ENCODE measurements at regions not wholly inside any gene's neighbourhood (a gene's known extent, or its start where the extent isn't known, plus 50 kb on each side); places are given as distances from the start of the nearest gene placed in this dataset.
"Not testable (repeated sequence)": the region's sequence is repeated elsewhere in the genome, so short reads cannot be mapped to it uniquely, and the experiment has no call there.

DNA sequence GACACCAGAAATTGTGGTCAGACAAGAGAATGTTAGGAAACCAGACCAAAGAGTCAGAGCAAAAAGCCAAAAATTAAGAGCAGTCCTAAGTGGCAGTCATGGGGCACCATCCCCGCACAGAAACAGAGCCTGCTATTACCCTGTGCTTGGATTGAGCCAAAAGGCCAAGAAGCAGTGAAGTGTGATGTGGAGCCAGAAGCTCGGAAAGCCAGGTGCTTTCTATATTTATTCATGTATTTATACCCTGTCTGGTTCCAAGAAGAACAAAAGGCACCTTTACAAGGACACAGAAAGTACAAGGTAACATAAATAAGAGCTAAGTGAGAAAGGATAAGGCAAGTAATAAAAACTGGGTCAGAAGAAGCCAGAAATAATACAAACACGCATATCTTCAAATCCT is 336.2 kb upstream of the CNR1 start:
- H2AFZ ChIP-seq = no peak overlapping the region

DNA sequence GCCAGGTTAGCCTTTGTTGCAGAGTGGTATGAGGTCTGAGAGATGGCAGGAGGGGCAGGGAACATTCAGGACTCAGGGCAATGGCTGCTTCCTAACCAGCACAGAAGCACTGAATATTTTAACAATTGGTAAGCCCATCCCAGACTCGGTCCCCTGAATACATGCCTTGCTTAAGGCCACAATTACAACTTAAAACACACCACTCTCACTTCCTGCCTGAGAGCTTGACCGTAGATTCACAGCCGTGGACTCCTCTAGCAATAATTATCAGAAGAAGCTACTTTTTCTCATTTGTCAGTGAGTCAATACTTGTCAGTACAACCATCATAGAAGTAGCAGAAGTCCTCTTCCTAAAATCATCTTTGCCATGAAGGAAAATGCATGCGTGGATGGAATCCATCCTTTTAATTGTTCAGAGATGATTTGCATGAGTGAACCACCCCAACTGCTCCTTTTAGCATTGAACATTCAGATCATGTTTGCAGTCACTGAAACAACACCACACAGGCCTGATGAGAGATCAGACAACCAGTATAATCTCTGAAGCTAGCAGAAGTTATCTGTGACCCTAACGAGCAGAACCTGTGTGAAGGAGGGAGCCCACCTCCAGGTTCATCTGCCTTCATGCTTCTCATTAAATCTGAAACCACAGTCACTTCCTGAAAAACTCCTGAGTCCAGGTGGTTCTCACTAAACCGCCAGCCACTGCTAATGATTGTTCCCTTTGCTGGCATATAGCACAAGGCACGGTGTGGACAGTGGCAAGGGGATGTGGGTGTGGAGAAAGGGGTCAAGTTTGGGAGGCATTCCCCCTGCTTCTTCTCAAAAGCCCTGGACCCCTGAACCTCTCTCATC is 333.9 kb upstream of the CNR1 start:
- Histone ChIP-seq H3K9me3 (ENCODE audit: low read depth) (no peaks in the 10 kb centered on the region), H3K4me2 (no peak overlapping the region)
- no peak for DNase-seq (ENCODE audit: low spot score)

More for the DNA sequence above, 336.2 kb upstream of the CNR1 start:
- Histone ChIP-seq H4K20me1 (ENCODE audit: insufficient read depth, poor library complexity, severe bottlenecking) (no peaks in the 10 kb centered on the region), H3K4me2 (no peak overlapping the region), H3K9me2 (replicated peaks; ENCODE audit: insufficient read depth) (no peaks in the 10 kb centered on the region), H3K4me3 (no peak overlapping the region), H3K27ac (peak overlapping the region; percentile 62), H3K36me3 (replicated peaks; ENCODE audit: insufficient read depth, low read depth) (no peaks in the 10 kb centered on the region), H3K9me3 (ENCODE audit: low read depth) (no peaks in the 10 kb centered on the region), H3K79me2 (no peaks in the 10 kb centered on the region), H3K4me1 (ENCODE audit: insufficient read depth) (no peaks in the 10 kb centered on the region), H3K27me3 (no peaks in the 10 kb centered on the region)
- DNase-seq (ENCODE audit: low spot score) = no peak
- WGBS (ENCODE audit: low lambda C conversion rate, missing lambda C conversion rate) = 49% methylated on average over 3 of the region's 3 CpGs
- TF ChIP-seq EZH2 (IDR thresholded peaks at IDR 0.05; ENCODE audit: borderline replicate concordance) = no peak
- TF ChIP-seq CTCF (IDR thresholded peaks at IDR 0.05; ENCODE audit: poor library complexity) = no peak
- TF ChIP-seq EZH2phosphoT487 (IDR thresholded peaks at IDR 0.05; ENCODE audit: low read depth, severe bottlenecking, unreplicated experiment) = no peak

DNA sequence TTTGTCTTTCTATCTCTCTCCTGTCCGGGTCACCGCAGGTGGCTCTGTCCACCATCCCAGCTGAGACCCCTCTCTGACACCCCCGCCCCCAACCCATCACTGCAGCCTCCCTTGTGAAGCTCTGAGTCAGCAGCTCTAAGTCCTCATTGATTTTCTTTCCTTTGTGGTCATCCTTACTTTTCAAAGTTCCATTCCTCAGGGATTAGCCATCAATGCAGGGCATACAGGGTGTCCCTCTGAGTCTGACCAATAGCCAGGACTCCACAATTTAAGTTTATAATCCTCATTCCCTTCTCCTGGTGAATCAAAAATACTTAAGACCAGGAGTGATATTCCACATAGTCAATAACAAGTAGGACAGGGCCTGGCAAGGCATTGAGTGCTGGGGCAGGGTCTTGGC is 333.3 kb upstream of the CNR1 start:
- WGBS (ENCODE audit: low lambda C conversion rate, missing lambda C conversion rate) = 94% methylated on average over 3 of the region's 3 CpGs
- no peak overlapping the region for H3K4me2 ChIP-seq
- H3K36me3 ChIP-seq (replicated peaks; ENCODE audit: insufficient read depth, low read depth) = no peaks in the 10 kb centered on the region
- TF ChIP-seq EZH2 (IDR thresholded peaks at IDR 0.05; ENCODE audit: borderline replicate concordance) = no peak
- no peak for TF ChIP-seq CTCF (IDR thresholded peaks at IDR 0.05; ENCODE audit: poor library complexity)
- TF ChIP-seq EZH2phosphoT487 (IDR thresholded peaks at IDR 0.05; ENCODE audit: low read depth, severe bottlenecking, unreplicated experiment) = no peak
- no peak overlapping the region for H3K4me3 ChIP-seq
- H2AFZ ChIP-seq = no peak overlapping the region
- no peak for DNase-seq (ENCODE audit: low spot score)
- H3K4me1 ChIP-seq (ENCODE audit: insufficient read depth) = no peaks in the 10 kb centered on the region
- no peaks in the 10 kb centered on the region for H3K79me2 ChIP-seq
- no peak overlapping the region for H3K27ac ChIP-seq
- H3K9me3 ChIP-seq (ENCODE audit: low read depth) = no peaks in the 10 kb centered on the region
- no peaks in the 10 kb centered on the region for H3K9me2 ChIP-seq (replicated peaks; ENCODE audit: insufficient read depth)
- no peaks in the 10 kb centered on the region for H3K27me3 ChIP-seq
- no peaks in the 10 kb centered on the region for H4K20me1 ChIP-seq (ENCODE audit: insufficient read depth, poor library complexity, severe bottlenecking)

More for the DNA sequence above, 333.9 kb upstream of the CNR1 start:
- Histone ChIP-seq H3K4me3 (no peak overlapping the region), H3K79me2 (no peaks in the 10 kb centered on the region), H4K20me1 (ENCODE audit: insufficient read depth, poor library complexity, severe bottlenecking) (no peaks in the 10 kb centered on the region), H2AFZ (no peak overlapping the region), H3K27ac (no peak overlapping the region), H3K4me1 (ENCODE audit: insufficient read depth) (no peaks in the 10 kb centered on the region), H3K36me3 (replicated peaks; ENCODE audit: insufficient read depth, low read depth) (no peaks in the 10 kb centered on the region), H3K27me3 (no peaks in the 10 kb centered on the region), H3K9me2 (replicated peaks; ENCODE audit: insufficient read depth) (no peaks in the 10 kb centered on the region)
- TF ChIP-seq EZH2 (IDR thresholded peaks at IDR 0.05; ENCODE audit: borderline replicate concordance) (no peak), CTCF (IDR thresholded peaks at IDR 0.05; ENCODE audit: poor library complexity) (no peak), EZH2phosphoT487 (IDR thresholded peaks at IDR 0.05; ENCODE audit: low read depth, severe bottlenecking, unreplicated experiment) (no peak)
- 74% methylated on average over 7 of the region's 7 CpGs for WGBS (ENCODE audit: low lambda C conversion rate, missing lambda C conversion rate)

- H2AFZ ChIP-seq; DNase-seq (ENCODE audit: low spot score); H3K4me1 ChIP-seq (ENCODE audit: insufficient read depth); H3K9me2 ChIP-seq (replicated peaks; ENCODE audit: insufficient read depth); H3K36me3 ChIP-seq (replicated peaks; ENCODE audit: insufficient read depth, low read depth); H3K79me2 ChIP-seq; H3K27me3 ChIP-seq; H3K9me3 ChIP-seq (ENCODE audit: low read depth); H4K20me1 ChIP-seq (ENCODE audit: insufficient read depth, poor library complexity, severe bottlenecking); H3K27ac ChIP-seq; H3K4me3 ChIP-seq; H3K4me2 ChIP-seq: not testable (repeated sequence)
- WGBS (ENCODE audit: low lambda C conversion rate, missing lambda C conversion rate) = 74% methylated on average over 8 of the region's 8 CpGs
Observed at GRCh38 chr6:88497403-88497802, 331.3 kb upstream of the CNR1 start.
